Panc1 (cell line): ENCODE measurements at regions not wholly inside any gene's neighbourhood (a gene's known extent, or its start where the extent isn't known, plus 50 kb on each side); places are given as distances from the start of the nearest gene placed in this dataset.
"Not testable (repeated sequence)": the region's sequence is repeated elsewhere in the genome, so short reads cannot be mapped to it uniquely, and the experiment has no call there.

Experiments used
- ATAC-seq: fragments of 200-7000 bp; cut with Tn5 transposase; 2 replicates; pipeline ENCODE4 v1.9.1; 2020; ENCODE audit warnings: mild to moderate bottlenecking, moderate library complexity
- BruUV-seq: library from RNA; stranded (reverse); fragments of 400-500 nt; replicated peaks from 2 replicates; lab custom pipeline; 2021; lab: Mats Ljungman, UMichigan
- CTCF ChIA-PET: fragments of 300-600 bp; sonication (Branson Sonifier 250); formaldehyde crosslinking; loops from one replicate; lab custom pipeline; 2022; ENCODE audit warnings: antibody characterized with exemption; lab: Charles Lee
- POLR2A ChIA-PET: fragments of 300-600 bp; sonication (Branson Sonifier 250); formaldehyde crosslinking; loops from one replicate; lab custom pipeline; 2022; ENCODE audit warnings: antibody characterized with exemption; lab: Charles Lee
- DNase-seq: peaks from one replicate; pipeline ENCODE4 v3.0.0-alpha.2; 2010; ENCODE audit warnings: low read depth, low spot score
- H3K27ac ChIP-seq: 2 replicates; pipeline ENCODE4 v1.5.1; 2011; ENCODE audit warnings: mild to moderate bottlenecking, low read length, inconsistent platforms
- H3K27me3 ChIP-seq: fragments of 200-500 bp; sonication (Bioruptor generic); 2 replicates; pipeline ENCODE4 v1.6.0; 2014; ENCODE audit warnings: low read length, inconsistent platforms; ENCODE audit not compliant: control insufficient read depth, insufficient read depth
- H3K36me3 ChIP-seq: fragments of 200-500 bp; sonication (Bioruptor generic); 2 replicates; pipeline ENCODE4 v1.5.1; 2014; ENCODE audit warnings: inconsistent platforms, mild to moderate bottlenecking, low read length, moderate library complexity; ENCODE audit not compliant: control insufficient read depth, insufficient read depth
- H3K4me1 ChIP-seq: 2 replicates; pipeline ENCODE4 v1.5.1; 2011; ENCODE audit warnings: inconsistent platforms, mild to moderate bottlenecking, low read length, moderate library complexity; ENCODE audit not compliant: control insufficient read depth, insufficient read depth
- H3K4me3 ChIP-seq, 2 experiments: 2 replicates each; pipeline ENCODE4 v1.5.1; 2011 to 2012; ENCODE audit warnings: low read depth in 2 of 2, low read length in 2 of 2, mild to moderate bottlenecking in 2 of 2, inconsistent platforms in 1 of 2, moderate library complexity in 1 of 2
- H3K9me3 ChIP-seq: fragments of 200-500 bp; sonication (Bioruptor generic); 2 replicates; pipeline ENCODE4 v1.5.1; 2014; ENCODE audit warnings: low read depth, mild to moderate bottlenecking, inconsistent platforms, low read length, moderate library complexity; ENCODE audit not compliant: control insufficient read depth, insufficient read depth
- in situ Hi-C: cut with HindIII; loops from 2 replicates; pipeline ENCODE4 v1.10.0; 2016; ENCODE audit warnings: low sequenced_read_pairs, low pct_unique_long_range_greater_than_20kb
- intact Hi-C: fragments of 100-400 bp; cut with micrococcal nuclease; formaldehyde crosslinking; loops from one replicate; pipeline ENCODE4 v1.10.0; 2022; ENCODE audit not compliant: unreplicated experiment

DNA sequence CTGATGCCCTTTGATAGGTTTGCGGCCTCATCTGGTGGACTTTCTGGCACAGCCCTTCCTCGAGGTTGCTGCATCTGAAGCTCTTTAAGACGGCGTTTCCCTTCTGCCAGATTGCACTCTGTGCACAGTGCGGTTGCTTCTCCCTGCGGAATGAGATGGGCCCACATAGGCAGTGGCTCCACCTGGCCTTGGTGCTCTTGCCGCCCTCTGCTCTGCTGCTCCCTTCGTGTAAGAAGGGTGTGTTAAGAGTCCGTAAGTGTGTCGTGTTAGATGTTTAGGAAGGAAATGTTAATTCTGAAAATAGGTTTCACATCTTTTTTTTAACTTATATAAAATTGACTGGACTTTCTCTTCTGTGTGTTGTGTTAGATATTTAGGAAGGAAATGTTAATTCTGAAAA is 240.3 kb downstream of the RTP5 start:
- H3K27ac ChIP-seq, H3K4me3 ChIP-seq, in situ Hi-C loops, POLR2A ChIA-PET, H3K4me1 ChIP-seq, H3K9me3 ChIP-seq, DNase-seq, intact Hi-C loops, H3K36me3 ChIP-seq, CTCF ChIA-PET, BruUV-seq, H3K27me3 ChIP-seq, ATAC-seq: not testable (repeated sequence)

DNA sequence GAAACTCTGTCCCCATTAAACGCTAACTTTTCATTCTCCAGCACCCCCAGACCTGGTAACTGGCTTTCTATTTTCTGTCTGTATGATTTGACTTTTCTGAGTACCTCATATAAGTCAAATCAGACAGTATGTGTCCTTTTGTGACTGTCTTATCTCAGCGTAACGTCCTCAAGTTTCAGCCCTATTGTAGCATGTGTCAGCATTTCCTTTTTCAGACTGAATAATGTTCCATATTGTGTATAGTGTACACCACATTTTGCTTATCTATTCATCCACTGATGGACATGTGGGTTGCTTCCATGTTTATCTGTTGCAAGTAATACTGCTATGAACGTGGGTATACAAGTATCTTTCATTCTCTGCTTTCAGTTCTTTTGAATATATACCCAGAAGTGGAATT is 242.4 kb downstream of the RTP5 start:
- H3K27me3 ChIP-seq, H3K4me1 ChIP-seq, intact Hi-C loops, CTCF ChIA-PET, H3K4me3 ChIP-seq, BruUV-seq, DNase-seq, ATAC-seq, H3K27ac ChIP-seq, H3K36me3 ChIP-seq, POLR2A ChIA-PET, in situ Hi-C loops, H3K9me3 ChIP-seq: not testable (repeated sequence)

DNA sequence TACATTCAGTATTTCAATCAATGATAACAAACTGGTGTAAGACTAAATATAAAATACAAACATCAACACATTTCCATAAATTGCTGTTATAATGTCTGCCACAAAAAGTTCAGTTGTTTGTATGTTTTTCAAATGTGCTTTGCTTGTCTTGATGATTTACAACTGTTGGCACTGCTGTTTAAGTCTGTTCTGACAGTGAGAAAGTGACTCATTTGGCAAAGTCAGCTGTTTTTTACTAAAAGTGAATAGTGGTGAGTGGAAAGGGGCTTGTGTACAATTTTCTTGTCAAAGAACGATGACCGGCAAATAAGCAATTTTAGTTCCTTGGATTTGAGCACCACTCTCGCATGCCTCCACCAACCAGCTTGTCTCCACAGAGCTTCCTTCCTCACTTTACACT is 244.0 kb downstream of the RTP5 start:
- H3K27ac ChIP-seq, H3K4me1 ChIP-seq, BruUV-seq, ATAC-seq, CTCF ChIA-PET, in situ Hi-C loops, DNase-seq, POLR2A ChIA-PET, H3K27me3 ChIP-seq, H3K4me3 ChIP-seq, H3K9me3 ChIP-seq, intact Hi-C loops, H3K36me3 ChIP-seq: not testable (repeated sequence)

DNA sequence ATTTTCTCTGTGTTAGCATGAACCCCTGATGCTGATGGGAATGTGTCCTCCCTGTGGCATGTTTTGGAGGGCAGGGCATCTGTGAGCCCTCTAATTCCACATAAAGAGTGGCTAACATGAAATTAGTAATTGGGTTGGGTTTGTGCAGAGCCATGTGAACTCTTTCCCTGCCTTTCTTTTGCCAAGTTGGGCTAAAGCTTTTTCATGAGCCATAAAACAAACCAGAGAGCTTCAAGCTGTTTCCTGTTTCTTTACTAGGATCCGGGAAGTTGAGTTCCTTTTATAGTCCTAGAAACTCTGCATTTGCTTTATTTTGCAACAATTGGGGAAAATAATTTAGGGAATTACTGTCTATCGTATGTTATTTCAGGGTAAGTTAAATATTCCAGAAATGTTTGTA is 247.1 kb downstream of the RTP5 start:
- H3K27ac ChIP-seq, POLR2A ChIA-PET, DNase-seq, H3K9me3 ChIP-seq, H3K4me1 ChIP-seq, CTCF ChIA-PET, intact Hi-C loops, H3K27me3 ChIP-seq, ATAC-seq, in situ Hi-C loops, H3K4me3 ChIP-seq, H3K36me3 ChIP-seq, BruUV-seq: not testable (repeated sequence)

DNA sequence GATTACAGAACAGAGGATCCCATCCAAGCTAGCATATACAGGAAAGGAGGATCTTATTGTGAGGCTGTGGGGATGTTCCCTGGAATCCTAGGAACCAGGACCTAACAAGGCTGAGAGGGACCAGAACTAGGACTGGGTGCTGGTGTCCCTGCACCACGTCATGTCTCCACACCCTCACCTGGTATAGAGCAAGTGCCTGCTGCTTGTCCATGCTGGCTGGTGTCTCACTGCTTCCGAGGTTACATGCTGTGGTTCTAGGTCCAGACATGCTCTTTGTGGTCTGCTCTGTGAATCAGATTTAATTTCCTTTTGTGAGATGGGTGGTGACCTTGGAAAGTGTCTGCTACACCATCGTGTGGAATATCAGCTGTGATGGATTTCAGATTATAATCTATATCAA is 247.8 kb downstream of the RTP5 start:
- CTCF ChIA-PET, in situ Hi-C loops, H3K9me3 ChIP-seq, H3K4me1 ChIP-seq, H3K36me3 ChIP-seq, DNase-seq, H3K4me3 ChIP-seq, H3K27me3 ChIP-seq, POLR2A ChIA-PET, H3K27ac ChIP-seq, ATAC-seq, intact Hi-C loops, BruUV-seq: not testable (repeated sequence)

DNA sequence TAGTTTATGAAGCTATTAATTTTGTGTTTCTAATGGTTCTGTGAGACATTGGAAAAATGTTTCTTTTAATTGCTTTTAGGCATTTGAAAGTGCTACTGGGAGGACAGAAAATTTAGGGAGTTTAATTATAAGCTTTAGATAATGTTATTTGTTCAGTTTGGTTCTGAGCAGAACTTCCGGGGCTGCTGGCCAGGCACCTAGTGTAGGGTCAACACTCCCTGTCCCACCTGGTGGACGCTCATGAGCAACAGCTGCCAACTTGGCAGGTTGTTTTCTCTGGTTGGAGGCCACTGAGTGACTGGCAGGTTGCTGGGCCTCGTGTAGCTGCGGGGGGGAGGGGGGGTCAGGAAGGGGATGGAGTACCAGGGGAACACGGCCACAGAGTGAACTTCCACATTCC is 250.2 kb downstream of the RTP5 start:
- intact Hi-C loops, BruUV-seq, CTCF ChIA-PET: not testable (repeated sequence)

DNA sequence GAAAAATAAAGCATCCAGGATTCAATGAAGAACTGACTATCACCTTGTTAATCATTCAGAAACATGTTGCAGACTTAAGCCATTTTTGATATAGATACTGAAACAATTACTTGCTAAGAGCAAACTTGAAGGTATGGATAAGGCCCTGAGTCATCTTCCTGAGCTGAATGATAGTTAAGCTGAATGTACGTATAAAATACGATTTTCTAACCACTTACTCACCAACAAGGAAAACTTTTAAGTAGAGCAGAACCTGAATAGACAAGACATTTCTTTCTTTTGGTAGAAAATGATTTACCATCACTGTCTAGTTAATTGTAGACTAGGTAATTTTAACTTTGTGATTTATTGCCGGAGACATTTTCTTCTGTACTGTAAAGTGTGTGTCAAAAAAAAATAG is 261.2 kb downstream of the RTP5 start:
- intact Hi-C loops, H3K9me3 ChIP-seq, H3K27me3 ChIP-seq, DNase-seq, H3K4me3 ChIP-seq, ATAC-seq, POLR2A ChIA-PET, BruUV-seq, in situ Hi-C loops, H3K4me1 ChIP-seq, H3K36me3 ChIP-seq, H3K27ac ChIP-seq, CTCF ChIA-PET: not testable (repeated sequence)

More for the DNA sequence above, 250.2 kb downstream of the RTP5 start:
- H3K9me3 ChIP-seq, ATAC-seq, DNase-seq, H3K4me1 ChIP-seq, H3K27ac ChIP-seq, in situ Hi-C loops, H3K36me3 ChIP-seq, H3K27me3 ChIP-seq, H3K4me3 ChIP-seq, POLR2A ChIA-PET: not testable (repeated sequence)
